ENCODE measurements at regions not wholly inside any gene's neighbourhood (a gene's known extent, or its start where the extent isn't known, plus 50 kb on each side); places are given as distances from the start of the nearest gene placed in this dataset.

DNA sequence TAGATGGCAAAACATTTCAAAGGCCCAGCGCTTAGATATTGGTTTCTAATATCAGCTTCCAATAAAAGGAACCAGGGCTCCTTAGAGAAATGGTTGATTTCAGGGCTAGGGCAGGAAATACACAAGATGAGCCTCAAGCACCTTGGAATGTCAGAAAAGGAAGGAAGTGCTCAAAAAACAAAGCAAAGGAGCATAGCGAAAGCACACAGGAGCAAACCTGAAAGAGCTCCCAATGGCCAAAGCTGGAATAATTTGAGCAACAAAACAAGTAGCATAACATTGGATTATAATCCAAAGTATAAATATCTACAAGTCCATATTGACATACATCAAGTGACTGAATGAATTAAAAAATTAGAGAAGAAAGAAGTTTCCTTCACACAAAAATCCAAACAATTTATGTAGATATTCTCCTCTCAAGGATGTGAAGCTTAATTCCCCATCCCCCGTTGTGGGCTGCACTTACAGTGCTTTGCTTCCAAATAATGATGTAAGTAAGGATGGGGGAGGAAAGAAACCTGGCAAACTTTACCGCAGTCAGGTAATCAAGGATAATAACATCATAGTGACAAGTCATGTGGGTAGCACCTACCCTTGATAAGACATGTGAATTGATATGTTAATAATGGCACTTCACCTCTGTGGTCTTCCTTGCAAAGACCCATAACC, 132.9 kb upstream of the DST start:
- no peak for TF ChIP-seq FOXP2 (optimal IDR thresholded peaks at IDR 0.05; ENCODE audit: borderline replicate concordance, extremely low read depth, extremely low read length, insufficient read depth)

DNA sequence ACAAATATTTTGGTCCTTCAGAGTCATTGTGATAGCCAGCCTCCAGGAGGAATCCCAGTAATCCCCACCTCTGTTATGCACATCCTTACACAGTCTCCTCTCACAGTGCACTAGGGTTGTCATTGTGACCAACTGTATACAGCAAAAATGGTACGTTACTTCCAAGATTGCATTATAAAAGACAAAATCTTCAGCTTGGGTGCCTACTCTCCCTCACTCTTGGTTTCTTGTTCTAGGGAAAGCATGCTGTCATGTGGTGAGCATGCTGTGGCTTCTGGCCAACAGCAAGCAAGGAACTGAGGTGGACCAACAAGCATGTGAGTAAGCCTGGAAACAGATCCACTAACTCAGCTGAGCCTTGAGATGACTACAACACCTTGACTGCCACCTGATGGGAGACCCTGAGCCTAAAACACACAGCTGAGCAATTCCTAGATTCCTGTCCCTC, 130.1 kb upstream of the DST start:
- TF ChIP-seq SIN3A (IDR thresholded peaks at IDR 0.05; ENCODE audit: borderline replicate concordance, insufficient read depth, low read length) (no peak), FOXP2 (optimal IDR thresholded peaks at IDR 0.05; ENCODE audit: borderline replicate concordance, extremely low read depth, extremely low read length, insufficient read depth) (no peak), POLR2AphosphoS5 (IDR thresholded peaks at IDR 0.05; ENCODE audit: low read depth, low read length) (no peak), TAF1 (IDR thresholded peaks at IDR 0.05; ENCODE audit: borderline replicate concordance, insufficient read depth, low read length) (no peak)
- TF ChIP-seq, protein P1, sequence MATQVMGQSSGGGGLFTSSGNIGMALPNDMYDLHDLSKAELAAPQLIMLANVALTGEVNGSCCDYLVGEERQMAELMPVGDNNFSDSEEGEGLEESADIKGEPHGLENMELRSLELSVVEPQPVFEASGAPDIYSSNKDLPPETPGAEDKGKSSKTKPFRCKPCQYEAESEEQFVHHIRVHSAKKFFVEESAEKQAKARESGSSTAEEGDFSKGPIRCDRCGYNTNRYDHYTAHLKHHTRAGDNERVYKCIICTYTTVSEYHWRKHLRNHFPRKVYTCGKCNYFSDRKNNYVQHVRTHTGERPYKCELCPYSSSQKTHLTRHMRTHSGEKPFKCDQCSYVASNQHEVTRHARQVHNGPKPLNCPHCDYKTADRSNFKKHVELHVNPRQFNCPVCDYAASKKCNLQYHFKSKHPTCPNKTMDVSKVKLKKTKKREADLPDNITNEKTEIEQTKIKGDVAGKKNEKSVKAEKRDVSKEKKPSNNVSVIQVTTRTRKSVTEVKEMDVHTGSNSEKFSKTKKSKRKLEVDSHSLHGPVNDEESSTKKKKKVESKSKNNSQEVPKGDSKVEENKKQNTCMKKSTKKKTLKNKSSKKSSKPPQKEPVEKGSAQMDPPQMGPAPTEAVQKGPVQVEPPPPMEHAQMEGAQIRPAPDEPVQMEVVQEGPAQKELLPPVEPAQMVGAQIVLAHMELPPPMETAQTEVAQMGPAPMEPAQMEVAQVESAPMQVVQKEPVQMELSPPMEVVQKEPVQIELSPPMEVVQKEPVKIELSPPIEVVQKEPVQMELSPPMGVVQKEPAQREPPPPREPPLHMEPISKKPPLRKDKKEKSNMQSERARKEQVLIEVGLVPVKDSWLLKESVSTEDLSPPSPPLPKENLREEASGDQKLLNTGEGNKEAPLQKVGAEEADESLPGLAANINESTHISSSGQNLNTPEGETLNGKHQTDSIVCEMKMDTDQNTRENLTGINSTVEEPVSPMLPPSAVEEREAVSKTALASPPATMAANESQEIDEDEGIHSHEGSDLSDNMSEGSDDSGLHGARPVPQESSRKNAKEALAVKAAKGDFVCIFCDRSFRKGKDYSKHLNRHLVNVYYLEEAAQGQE (IDR thresholded peaks at IDR 0.05; ENCODE audit: insufficient read depth in 1 of 2, low read depth in 2 of 2, low read length in 2 of 2), result no peak

DNA sequence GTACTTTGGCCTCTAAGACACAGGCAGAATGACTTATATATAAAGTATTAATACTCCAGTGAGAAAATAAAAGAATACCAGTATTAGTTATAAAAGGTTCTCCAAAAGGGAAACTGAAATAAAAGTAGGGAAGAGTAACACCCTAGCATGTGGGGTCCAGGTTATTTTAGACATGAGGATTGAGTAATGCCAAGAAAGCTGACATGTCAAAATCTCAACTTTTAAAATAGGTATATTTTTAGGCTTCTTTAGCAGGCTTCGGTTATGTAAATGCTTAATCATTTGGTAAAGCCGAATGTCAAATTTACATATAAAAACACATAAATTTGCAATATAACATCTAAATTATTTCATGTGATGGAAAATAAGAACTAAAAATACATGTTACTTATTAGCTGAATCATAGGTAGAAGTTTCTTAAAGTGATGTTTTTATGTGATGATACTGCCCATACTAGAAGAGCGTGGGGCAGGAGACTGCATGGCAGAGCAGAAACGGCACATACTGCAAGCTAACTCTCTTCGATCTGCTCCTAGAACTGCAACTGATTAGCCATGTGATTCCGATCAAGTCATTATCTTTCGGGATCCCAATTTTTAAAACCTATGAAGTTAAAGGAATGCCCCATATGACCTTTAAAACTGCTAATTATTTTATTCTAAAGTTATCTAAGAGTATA, 129.4 kb upstream of the DST start:
- TF ChIP-seq, protein P1 (IDR thresholded peaks at IDR 0.05; ENCODE audit: insufficient read depth in 1 of 2, low read depth in 2 of 2, low read length in 2 of 2), result no peak

DNA sequence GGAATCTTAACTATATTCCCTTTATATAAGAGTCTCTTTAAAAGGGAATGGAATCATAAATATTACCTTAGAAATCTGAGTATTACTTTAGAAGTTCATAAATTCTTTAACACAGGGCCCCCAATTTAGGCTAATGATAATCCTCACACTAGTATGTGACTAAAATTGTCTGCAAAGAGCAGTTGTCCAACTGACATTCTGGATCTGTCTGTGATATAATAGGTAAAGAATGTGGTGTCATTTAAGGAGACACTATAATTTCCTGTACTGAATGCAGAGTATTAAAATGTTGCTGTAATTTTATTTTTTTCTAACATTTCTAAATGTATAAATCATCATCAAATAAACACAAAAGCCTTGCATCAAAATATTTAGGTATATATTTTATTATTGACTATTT, 128.5 kb upstream of the DST start:
- TF ChIP-seq FOXP2 (optimal IDR thresholded peaks at IDR 0.05; ENCODE audit: borderline replicate concordance, extremely low read depth, extremely low read length, insufficient read depth), result no peak
- TF ChIP-seq, protein P1 (IDR thresholded peaks at IDR 0.05; ENCODE audit: insufficient read depth in 1 of 2, low read depth in 2 of 2, low read length in 2 of 2), result no peak
- TF ChIP-seq SIN3A (IDR thresholded peaks at IDR 0.05; ENCODE audit: borderline replicate concordance, insufficient read depth, low read length), result no peak
- TF ChIP-seq TAF1 (IDR thresholded peaks at IDR 0.05; ENCODE audit: borderline replicate concordance, insufficient read depth, low read length), result no peak
- no peak for TF ChIP-seq POLR2AphosphoS5 (IDR thresholded peaks at IDR 0.05; ENCODE audit: low read depth, low read length)

DNA sequence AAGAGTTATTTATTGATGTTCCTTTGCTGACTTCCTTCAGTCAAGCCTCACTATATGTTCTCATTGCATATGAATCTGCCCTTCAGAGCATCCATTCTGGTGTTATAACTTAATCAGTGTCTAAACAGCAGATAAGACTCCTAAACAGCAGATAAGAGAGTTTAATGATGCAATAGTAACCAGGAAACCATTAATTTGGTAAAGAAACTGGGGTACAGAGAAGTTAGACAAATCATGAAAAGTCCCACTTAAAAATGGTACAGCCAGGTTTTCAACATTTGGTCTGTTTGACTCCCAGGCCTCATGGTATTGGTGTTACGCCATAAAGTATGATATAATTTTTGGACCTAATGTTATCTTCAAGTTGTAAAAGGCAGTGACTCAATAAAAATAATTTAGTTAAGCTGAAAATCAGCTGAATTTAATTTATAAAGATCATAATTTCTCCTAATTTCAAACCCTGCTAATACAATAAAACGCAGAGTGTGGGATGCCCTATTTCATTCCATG, 127.4 kb upstream of the DST start:
- TF ChIP-seq POLR2AphosphoS5 (IDR thresholded peaks at IDR 0.05; ENCODE audit: low read depth, low read length) (no peak), SIN3A (IDR thresholded peaks at IDR 0.05; ENCODE audit: borderline replicate concordance, insufficient read depth, low read length) (no peak), FOXP2 (optimal IDR thresholded peaks at IDR 0.05; ENCODE audit: borderline replicate concordance, extremely low read depth, extremely low read length, insufficient read depth) (no peak), TAF1 (IDR thresholded peaks at IDR 0.05; ENCODE audit: borderline replicate concordance, insufficient read depth, low read length) (no peak)
- TF ChIP-seq, protein P1 (IDR thresholded peaks at IDR 0.05; ENCODE audit: insufficient read depth in 1 of 2, low read depth in 2 of 2, low read length in 2 of 2), result no peak
